NCI-H526 (cell line): ENCODE measurements at regions not wholly inside any gene's neighbourhood (a gene's known extent, or its start where the extent isn't known, plus 50 kb on each side); places are given as distances from the start of the nearest gene placed in this dataset.
A peak's percentile ranks its signal among the peaks of the same experiment; 100 is the strongest.

Experiments
- DNase-seq, 2 experiments: peaks; one replicate each; lab custom pipeline; 2025; lab: John Stamatoyannopoulos, UW

DNA sequence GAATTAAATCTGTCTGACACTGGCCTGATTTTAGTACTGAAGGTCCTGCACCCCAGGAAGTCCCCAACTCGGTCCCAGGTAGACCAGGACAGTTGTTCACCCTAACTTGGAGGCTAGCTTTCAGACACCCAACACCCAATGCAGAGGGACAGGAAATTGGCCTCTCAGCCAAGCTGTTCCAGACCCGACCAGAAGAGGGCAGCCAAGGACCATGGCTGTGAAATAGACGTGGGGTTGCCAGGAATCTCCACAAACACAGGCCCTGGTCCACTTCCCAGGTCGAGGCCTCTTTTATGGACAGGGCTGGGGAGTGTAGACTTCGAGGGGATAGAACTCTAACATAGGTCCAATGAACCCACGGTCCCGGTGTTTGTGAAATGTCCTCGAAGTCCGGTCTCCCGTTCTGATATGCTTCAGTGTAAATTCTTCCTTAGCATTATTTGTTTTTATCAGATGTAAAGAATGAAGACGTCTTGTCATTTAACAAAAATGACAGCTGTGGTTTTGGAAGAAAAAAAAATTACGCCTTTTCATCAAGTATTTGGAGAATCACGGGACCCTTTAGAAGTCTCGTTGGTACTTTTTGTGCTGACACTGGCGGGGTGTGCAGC lies 260.3 kb upstream of the ADAMTS16 start:
- peak in 1 of 2 experiments; percentile 83 for DNase-seq

GRCh38 chr5:4880304-4880741 lies 259.8 kb upstream of the ADAMTS16 start:
- no peak for DNase-seq

DNA sequence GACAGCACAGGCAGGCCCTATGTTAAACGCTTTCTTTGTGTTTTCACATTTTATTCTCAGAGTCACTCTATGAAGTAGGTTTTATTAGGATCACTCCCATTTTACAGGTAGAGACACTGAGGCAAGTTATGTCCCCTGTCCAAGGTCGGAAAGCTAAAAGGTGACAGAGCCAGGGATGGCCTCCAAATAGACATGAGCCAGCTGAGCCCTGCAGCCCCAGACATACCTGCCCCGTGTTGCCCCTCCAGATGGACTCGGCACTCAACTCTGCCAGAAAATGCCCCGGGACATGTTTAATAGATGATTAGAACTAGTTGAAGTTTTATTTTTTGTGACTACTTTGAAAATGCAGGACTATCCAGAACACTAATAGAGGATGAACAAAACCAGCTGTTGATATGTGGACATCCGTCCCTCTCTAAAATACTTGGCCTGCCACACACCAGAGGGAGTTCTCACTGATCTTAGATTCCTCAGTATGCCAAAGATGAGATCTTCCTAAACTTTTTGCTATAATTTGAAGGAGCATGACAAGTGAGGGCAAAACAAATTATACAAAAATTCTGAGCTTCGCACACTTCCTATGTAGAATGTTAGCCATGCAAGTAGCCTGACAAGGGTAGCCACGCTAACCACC lies 258.6 kb upstream of the ADAMTS16 start:
- DNase-seq, result no peak

DNA sequence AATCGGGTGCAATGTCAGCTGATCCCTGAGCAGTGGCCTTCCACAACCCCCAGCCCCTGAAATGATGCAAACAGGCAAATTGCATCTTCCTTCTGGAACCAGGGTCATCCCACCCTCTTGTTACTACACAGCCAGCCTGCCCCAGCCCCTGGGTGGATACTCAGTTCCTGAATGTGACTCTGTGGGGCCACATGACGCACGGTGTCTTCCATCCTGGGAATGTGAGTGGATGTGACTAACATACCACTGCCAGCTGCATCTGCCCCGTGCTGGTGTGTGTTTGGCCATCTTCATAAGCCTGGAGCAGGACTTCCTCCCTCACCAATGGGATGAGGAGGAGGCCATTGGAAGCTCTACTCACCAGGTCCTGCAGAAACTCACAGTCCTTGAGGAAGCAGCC lies 257.9 kb upstream of the ADAMTS16 start:
- no peak for DNase-seq

DNA sequence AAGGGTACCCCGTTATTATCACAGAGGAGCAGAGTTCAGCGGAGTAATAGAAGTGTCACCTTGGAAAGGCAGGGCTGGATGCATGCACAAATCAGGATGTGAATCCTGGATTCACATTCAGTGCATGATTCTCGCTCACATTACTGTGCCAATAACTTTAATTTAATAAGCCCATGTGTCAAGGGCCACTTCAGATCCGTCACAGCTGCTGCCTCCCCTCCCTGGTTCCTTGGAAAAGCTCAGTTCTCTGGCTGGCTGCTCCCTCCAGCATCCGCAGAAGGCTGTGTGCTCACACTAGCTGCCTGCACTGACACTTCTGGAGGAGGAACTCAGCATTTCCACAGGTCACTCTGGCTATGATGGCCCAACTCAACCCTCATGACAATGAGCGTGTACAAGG lies 256.8 kb upstream of the ADAMTS16 start:
- no peak for DNase-seq

GRCh38 chr5:4893063-4893744 lies 246.9 kb upstream of the ADAMTS16 start:
- no peak for DNase-seq

DNA sequence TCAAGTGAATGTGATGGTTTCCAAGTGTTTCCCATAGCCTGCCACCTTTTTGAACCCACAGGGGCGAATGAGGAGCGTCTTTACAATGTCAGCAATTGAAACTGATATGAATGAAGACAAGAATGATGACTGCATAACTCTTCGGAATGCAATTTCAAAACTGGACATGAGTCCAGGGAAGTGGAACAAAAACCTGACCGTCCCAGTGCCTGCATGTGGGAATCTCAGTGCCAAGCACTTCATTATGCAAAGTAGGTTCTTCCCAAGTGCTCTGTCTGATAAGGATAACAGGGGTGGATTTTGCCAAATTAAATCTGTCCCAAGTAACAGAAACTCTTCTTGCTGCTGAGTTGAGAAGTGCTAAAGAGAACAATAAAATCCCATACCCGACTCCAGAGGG lies 243.8 kb upstream of the ADAMTS16 start:
- DNase-seq, result no peak

DNA sequence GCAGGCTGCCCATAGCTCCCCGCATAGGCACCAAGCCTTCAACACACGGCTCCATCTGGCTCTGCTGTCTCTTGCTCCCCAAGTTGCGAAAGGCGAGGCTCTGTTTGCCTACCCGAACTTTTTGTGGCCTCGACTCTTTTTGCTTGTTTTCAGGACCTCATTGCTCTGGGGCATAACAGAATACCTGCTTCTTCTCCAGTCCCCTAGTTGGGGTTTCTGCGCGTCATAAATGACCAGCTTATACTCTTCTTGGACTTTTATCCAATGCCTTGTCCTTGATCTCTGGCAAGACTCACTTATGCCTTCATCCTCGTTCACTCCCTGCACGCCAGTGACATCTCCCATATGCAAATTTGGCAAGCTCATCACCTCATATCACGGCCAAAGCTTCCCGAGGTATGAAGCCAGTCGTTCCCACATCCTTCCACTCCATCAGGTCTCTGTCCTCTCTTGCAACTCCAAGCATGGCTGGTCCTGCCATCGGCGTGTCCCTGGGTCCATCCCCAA lies 238.8 kb upstream of the ADAMTS16 start:
- DNase-seq, result peak in 1 of 2 experiments; percentile 5

DNA sequence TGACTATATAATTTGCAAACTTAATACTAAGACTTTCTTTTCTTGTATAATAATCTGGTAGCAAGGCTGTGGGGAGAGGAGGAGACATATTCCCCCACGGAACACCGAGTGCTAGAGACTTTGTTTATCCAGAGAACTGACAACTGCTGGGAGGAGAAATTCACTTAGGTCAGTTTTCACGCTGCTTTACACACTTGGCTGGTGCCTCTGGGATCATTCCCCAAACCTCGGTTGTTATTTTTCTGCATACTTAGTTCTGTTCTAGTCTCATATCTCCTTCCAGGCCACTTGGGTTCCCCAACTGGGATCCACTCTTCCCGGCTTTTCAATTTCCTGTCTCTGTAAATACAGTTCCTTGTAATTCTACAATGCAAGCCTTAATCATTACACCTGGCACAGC lies 238.2 kb upstream of the ADAMTS16 start:
- DNase-seq, result no peak

DNA sequence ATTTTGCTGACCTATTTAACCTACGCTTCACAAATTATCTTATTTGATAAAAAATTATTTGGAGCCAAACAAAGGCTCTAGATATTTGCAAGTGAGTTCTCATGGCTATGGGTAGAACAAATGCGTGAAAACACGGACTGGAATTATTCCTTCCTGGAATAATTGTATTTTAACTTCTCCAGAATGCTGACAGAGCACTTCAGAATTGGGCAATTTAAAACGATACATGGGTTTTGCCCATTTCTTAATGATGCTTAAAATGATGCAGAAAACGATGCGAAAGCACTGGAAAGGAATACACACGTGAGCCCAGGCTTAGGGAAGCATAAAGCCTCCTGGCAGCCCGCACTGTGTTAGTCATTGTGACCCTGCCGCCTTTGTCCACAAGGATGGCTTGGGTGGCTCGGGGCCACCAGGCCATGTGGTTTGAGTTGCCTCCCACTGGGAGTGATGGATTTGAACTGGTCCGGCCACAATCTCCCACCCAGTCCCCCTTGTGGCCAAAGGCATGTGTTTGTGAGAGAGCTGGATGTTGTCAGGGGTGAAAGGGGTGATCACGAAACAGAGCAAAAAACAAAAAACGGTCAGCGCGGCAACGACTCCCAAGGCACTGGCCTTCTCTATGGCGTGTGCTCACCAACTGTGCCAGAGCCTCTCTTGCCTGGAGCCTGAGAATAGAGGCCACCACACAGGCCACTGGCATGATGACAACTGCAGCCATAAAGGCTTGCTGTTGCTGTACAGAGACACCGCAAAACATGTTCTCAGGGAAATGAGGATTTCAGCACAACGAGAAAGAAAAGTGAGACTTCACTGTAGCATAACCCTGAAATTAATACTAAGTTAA lies 234.2 kb upstream of the ADAMTS16 start:
- no peak for DNase-seq

DNA sequence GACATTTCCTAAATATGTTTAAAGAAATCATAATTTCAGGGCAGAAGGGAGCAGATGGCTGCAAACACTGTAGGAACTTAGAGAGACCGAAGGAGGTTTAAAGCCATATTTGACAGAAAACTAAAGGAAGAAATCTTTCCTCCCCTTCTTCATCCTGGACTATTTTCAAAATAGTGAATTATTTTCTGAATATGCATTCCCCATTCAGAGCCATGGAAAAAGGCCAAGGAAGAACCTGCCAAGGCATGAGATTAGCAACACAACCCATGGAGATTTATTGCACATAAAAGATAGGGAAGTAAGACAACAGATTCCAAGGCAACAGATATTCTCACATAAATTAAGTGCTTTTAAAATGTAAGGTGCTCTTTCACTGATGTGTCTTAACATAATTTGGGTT lies 233.3 kb upstream of the ADAMTS16 start:
- DNase-seq, result no peak

DNA sequence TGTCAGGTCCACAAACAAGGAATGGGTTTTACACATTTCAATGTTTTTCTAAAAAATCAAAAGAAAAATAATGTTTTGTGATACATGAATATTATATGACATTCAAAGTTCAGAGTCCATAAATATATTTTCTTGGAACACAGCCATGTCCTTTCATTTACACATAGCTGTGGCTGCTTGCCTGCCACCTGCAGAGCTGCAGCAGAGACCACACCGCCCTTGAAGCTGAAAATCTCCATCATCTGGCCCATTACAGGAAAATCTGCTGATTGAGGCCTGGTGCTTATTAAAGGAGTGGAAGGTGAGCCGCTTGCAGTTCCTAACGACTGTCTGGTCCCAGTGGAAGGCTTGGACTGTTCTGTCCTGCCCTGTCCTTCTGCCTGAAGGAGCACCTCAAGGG lies 232.6 kb upstream of the ADAMTS16 start:
- peak in 1 of 2 experiments; percentile 3 for DNase-seq

- DNase-seq, result no peak
Measured at GRCh38 chr5:4909086-4909485, 231.0 kb upstream of the ADAMTS16 start.

- DNase-seq, result no peak
Measured at GRCh38 chr5:4911646-4912403, 228.3 kb upstream of the ADAMTS16 start.

DNA sequence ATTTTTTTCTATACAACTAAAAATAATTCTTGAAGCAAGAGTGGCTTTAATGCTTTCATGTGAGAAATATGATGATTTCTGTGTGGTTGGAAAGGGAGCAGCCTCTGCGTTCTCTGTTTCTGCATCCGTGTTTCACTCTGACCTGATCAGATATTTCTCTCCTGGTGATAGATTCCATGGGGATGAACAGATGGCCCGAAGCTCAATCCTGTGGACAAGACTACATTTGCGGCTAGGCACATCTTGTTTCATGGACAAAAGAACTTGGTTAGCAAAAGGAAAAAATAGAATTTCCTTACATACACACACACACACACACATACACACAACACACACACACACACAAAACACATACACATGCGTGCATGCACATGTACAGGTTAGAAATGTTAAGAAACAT lies 218.2 kb upstream of the ADAMTS16 start:
- DNase-seq, result no peak

DNA sequence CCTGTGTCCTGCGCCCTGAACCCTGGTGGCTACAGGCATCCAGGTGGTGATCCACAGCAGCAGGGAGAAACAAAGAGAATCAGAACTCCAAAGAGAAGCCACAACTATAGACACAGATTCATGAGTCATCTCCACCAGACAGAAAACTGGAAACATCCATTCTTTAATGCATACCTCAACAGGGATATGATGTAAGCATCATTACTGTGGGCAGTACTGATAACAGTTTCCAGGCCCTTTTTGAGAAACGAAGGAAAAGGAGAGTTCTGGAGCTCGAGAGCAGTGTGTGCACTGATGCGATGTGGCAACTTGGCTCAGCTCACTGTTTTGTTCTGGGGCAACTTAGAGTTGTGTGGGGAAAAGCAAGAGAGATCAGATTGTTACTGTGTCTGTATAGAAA lies 215.6 kb upstream of the ADAMTS16 start:
- DNase-seq, result no peak

GRCh38 chr5:4927097-4927496 lies 213.0 kb upstream of the ADAMTS16 start:
- DNase-seq, result no peak

- DNase-seq, result no peak
Measured at GRCh38 chr5:4928409-4928808, 211.7 kb upstream of the ADAMTS16 start.

DNA sequence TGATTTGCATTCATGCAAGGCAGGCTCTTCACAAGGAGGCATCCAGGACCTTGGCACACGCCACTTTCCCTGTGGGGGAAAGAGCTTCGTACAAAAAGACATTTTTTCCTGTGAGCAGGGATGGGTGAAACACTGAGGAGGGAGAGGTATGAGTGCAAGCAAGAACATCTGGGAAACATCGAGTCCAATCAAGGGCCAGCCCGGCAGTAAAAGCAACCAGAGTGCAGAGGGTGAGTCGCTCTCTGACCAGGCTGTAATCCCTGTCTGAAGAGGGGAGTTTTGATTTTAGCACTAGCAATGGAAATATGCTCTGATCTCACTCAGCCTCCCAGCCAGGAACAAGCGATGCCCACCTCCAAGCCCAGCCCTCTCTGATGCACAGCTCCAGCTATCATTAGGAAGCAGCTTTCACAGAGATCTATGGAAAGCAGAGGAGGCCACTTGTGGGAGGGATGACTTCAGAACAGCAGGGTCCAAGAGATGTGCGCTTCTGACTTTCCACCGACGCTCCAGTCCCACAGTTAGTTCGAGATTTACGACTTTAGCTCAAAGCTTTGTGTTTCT lies 211.0 kb upstream of the ADAMTS16 start:
- DNase-seq, result no peak

DNA sequence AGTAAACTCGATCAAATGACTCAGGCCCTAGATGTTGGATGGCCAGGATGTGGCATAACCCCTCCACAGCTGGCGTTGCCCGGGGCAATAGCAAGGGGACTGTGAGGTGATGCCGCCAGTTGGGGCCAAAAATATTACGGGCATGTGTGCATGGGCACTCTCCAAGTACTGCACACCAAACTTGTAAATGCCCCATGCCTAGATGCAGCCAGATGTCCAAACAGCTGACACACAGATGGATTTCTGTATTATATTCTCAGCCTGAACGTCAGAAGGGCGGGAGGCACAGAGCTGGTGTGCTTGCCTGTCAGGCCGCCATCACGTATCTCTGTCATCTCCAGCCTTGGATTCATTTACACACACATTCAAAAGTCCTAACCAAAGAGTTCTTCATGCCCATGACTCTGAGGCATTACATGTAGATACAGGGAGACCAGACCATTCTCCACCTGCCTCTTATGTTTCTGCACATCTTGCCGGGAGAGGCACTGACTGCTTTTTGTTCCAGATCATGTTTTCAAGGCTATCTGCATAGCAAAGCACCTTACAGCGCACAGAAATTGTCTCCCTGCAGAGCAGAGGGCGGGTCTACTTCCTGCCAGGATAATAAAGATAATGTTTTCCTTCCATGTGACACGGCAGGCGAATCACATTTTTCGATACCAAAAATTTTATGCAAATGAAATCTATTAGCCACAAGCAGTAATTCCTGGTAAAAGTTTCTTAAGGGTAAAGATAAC lies 200.9 kb upstream of the ADAMTS16 start:
- DNase-seq, result peak in 1 of 2 experiments; percentile 7
